H9 (cell line): ENCODE measurements at regions not wholly inside any gene's neighbourhood (a gene's known extent, or its start where the extent isn't known, plus 50 kb on each side); places are given as distances from the start of the nearest gene placed in this dataset.
"Not testable (repeated sequence)": the region's sequence is repeated elsewhere in the genome, so short reads cannot be mapped to it uniquely, and the experiment has no call there.

Experiments used
- DNase-seq: peaks from one replicate; pipeline ENCODE4 v3.0.0-alpha.2; 2017
- H2AFZ ChIP-seq: one replicate; pipeline ENCODE4 v1.6.1; 2013; ENCODE audit warnings: mild to moderate bottlenecking, low read length, control low read depth, moderate library complexity
- H2AK5ac ChIP-seq: 2 replicates; pipeline ENCODE4 v1.6.1; 2013; ENCODE audit warnings: low read length, control low read depth, mixed read lengths; ENCODE audit not compliant: insufficient read length
- H2BK120ac ChIP-seq: one replicate; pipeline ENCODE4 v1.6.1; 2013; ENCODE audit warnings: low read depth, mild to moderate bottlenecking, low read length, control low read depth, inconsistent platforms; ENCODE audit not compliant: poor library complexity, severe bottlenecking
- H2BK12ac ChIP-seq: 2 replicates; pipeline ENCODE4 v1.6.1; 2013; ENCODE audit warnings: low read length, control low read depth, mixed read lengths, low read depth; ENCODE audit not compliant: insufficient read length
- H2BK15ac ChIP-seq: 2 replicates; pipeline ENCODE4 v1.6.1; 2013; ENCODE audit warnings: low read depth, low read length, control low read depth
- H2BK20ac ChIP-seq: one replicate; pipeline ENCODE4 v1.6.1; 2013; ENCODE audit warnings: low read depth, mild to moderate bottlenecking, low read length, control low read depth, inconsistent platforms; ENCODE audit not compliant: poor library complexity, severe bottlenecking
- H2BK5ac ChIP-seq: 2 replicates; pipeline ENCODE4 v1.6.1; 2013; ENCODE audit warnings: low read length, control low read depth, mixed read lengths; ENCODE audit not compliant: insufficient read length
- H3K14ac ChIP-seq: 2 replicates; pipeline ENCODE4 v1.6.1; 2013; ENCODE audit warnings: low read length, control low read depth; ENCODE audit not compliant: insufficient read depth
- H3K18ac ChIP-seq: 2 replicates; pipeline ENCODE4 v1.6.1; 2013; ENCODE audit warnings: low read depth, mild to moderate bottlenecking, mixed read lengths, low read length, control low read depth; ENCODE audit not compliant: insufficient read length
- H3K23ac ChIP-seq: 2 replicates; pipeline ENCODE4 v1.6.1; 2013; ENCODE audit warnings: low read length, control low read depth, mixed read lengths, low read depth; ENCODE audit not compliant: insufficient read length
- H3K23me2 ChIP-seq: 2 replicates; pipeline ENCODE4 v1.6.1; 2013; ENCODE audit warnings: low read depth, mild to moderate bottlenecking, mixed read lengths, low read length, control low read depth; ENCODE audit not compliant: insufficient read length, poor library complexity, severe bottlenecking
- H3K27ac ChIP-seq: 2 replicates; pipeline ENCODE4 v1.5.1; 2013; ENCODE audit warnings: low read length, control low read depth, mixed read lengths, low read depth; ENCODE audit not compliant: insufficient read length
- H3K27me3 ChIP-seq: 2 replicates; pipeline ENCODE4 v1.6.1; 2013; ENCODE audit warnings: low read length, control low read depth, inconsistent platforms; ENCODE audit not compliant: insufficient read depth
- H3K4ac ChIP-seq: 2 replicates; pipeline ENCODE4 v1.6.1; 2013; ENCODE audit warnings: low read depth, mild to moderate bottlenecking, control low read depth, inconsistent platforms, low read length, moderate library complexity
- H3K4me1 ChIP-seq: 2 replicates; pipeline ENCODE4 v1.6.1; 2013; ENCODE audit warnings: low read length, control low read depth, inconsistent platforms; ENCODE audit not compliant: insufficient read depth
- H3K4me2 ChIP-seq: 2 replicates; pipeline ENCODE4 v1.6.1; 2013; ENCODE audit warnings: low read length, control low read depth, mixed read lengths; ENCODE audit not compliant: insufficient read length, insufficient read depth
- H3K56ac ChIP-seq: 2 replicates; pipeline ENCODE4 v1.6.1; 2013; ENCODE audit warnings: low read depth, mild to moderate bottlenecking, mixed read lengths, low read length, control low read depth; ENCODE audit not compliant: insufficient read length
- H3K79me1 ChIP-seq: 2 replicates; pipeline ENCODE4 v1.6.1; 2013; ENCODE audit warnings: low read depth, mild to moderate bottlenecking, moderate library complexity, low read length, control low read depth, inconsistent platforms; ENCODE audit not compliant: insufficient read depth, poor library complexity, severe bottlenecking
- H3K79me2 ChIP-seq: 2 replicates; pipeline ENCODE4 v1.6.1; 2013; ENCODE audit warnings: low read length, control low read depth, inconsistent platforms; ENCODE audit not compliant: insufficient read depth
- H3K9ac ChIP-seq: 2 replicates; pipeline ENCODE4 v1.6.1; 2013; ENCODE audit warnings: low read length, control low read depth, mixed read lengths; ENCODE audit not compliant: insufficient read length; ENCODE audit errors: extremely low read depth
- H3K9me3 ChIP-seq: one replicate; pipeline ENCODE4 v1.6.1; 2013; ENCODE audit warnings: low read depth, low read length, inconsistent platforms; ENCODE audit not compliant: control insufficient read depth
- H3T11ph ChIP-seq: one replicate; pipeline ENCODE4 v1.6.1; 2013; ENCODE audit warnings: mild to moderate bottlenecking, low read length, control low read depth, inconsistent platforms
- H4K20me1 ChIP-seq: one replicate; pipeline ENCODE4 v1.6.1; 2013; ENCODE audit not compliant: control insufficient read depth, insufficient read length, insufficient read depth
- H4K5ac ChIP-seq: 2 replicates; pipeline ENCODE4 v1.6.1; 2013; ENCODE audit warnings: low read depth, mild to moderate bottlenecking, mixed read lengths, low read length, control low read depth; ENCODE audit not compliant: insufficient read length
- H4K8ac ChIP-seq: replicated peaks from 2 replicates; pipeline ENCODE4 v1.6.1; 2013; ENCODE audit warnings: low read length, control low read depth, mixed read lengths, low read depth; ENCODE audit not compliant: insufficient read length
- H4K91ac ChIP-seq: 2 replicates; pipeline ENCODE4 v1.6.1; 2013; ENCODE audit warnings: low read depth, mild to moderate bottlenecking, moderate library complexity, mixed read lengths, low read length, control low read depth; ENCODE audit not compliant: insufficient read length
- H3K27ac Mint-ChIP-seq, 3 experiments: 2 replicates in 2 of 3; 3 replicates in 1 of 3; pipeline ENCODE4 v1.8.0; 2020 to 2021; ENCODE audit warnings: mixed read lengths in 3 of 3, mild to moderate bottlenecking in 1 of 3, moderate library complexity in 1 of 3
- H3K27me3 Mint-ChIP-seq: 2 replicates; pipeline ENCODE4 v1.8.0; 2021; ENCODE audit warnings: low read depth, mild to moderate bottlenecking, moderate library complexity, mixed read lengths
- H3K36me3 Mint-ChIP-seq, 3 experiments: 2 replicates in 2 of 3; 3 replicates in 1 of 3; pipeline ENCODE4 v1.8.0; 2020 to 2021; ENCODE audit warnings: low read depth in 3 of 3, mixed read lengths in 3 of 3; ENCODE audit not compliant: insufficient read depth in 1 of 3
- H3K4me1 Mint-ChIP-seq, 2 experiments: 2 replicates each; pipeline ENCODE4 v1.8.0; 2020; ENCODE audit warnings: mixed read lengths in 2 of 2
- H3K4me3 Mint-ChIP-seq, 2 experiments: 2 replicates in 1 of 2; 3 replicates in 1 of 2; pipeline ENCODE4 v1.8.0; 2020 to 2021; ENCODE audit warnings: mild to moderate bottlenecking in 2 of 2, mixed read lengths in 2 of 2, moderate library complexity in 1 of 2
- H3K9me3 Mint-ChIP-seq, 2 experiments: 2 replicates in 1 of 2; 3 replicates in 1 of 2; pipeline ENCODE4 v1.8.0; 2020; ENCODE audit warnings: mild to moderate bottlenecking in 2 of 2, mixed read lengths in 2 of 2, moderate library complexity in 1 of 2
- CTCF ChIP-seq: fragments of 200-600 bp; sonication (generic); conservative IDR thresholded peaks from 3 replicates; pipeline ENCODE4 v1.8.0; 2021; ENCODE audit warnings: antibody characterized with exemption, mild to moderate bottlenecking
- WGBS: extraction: QIAGEN DNeasy Blood & Tissue Kit; methylation state at CpG from one replicate; pipeline ENCODE4 v1.1.7; 2013; ENCODE audit warnings: missing lambda C conversion rate, low lambda C conversion rate, mixed read lengths; ENCODE audit not compliant: insufficient read length; ENCODE audit errors: extremely low coverage; 5-methylcytosine and 5-hydroxymethylcytosine counted together

- H3K27me3 Mint-ChIP-seq, result no peaks in the 10 kb centered on the region
- Histone ChIP-seq H2AFZ (no peak overlapping the region), H3K56ac (no peak overlapping the region), H4K91ac (no peak overlapping the region), H3K18ac (no peak overlapping the region), H3K4ac (no peak overlapping the region), H3T11ph (no peak overlapping the region), H4K20me1 (no peaks in the 10 kb centered on the region), H2BK20ac (no peak overlapping the region), H2BK5ac (no peak overlapping the region), H3K79me1 (no peaks in the 10 kb centered on the region), H3K4me1 (no peaks in the 10 kb centered on the region), H4K5ac (no peak overlapping the region), H2BK15ac (no peak overlapping the region), H3K9me3 (no peaks in the 10 kb centered on the region), H2BK120ac (no peak overlapping the region), H2BK12ac (no peak overlapping the region), H3K23ac (no peak overlapping the region), H3K27me3 (no peaks in the 10 kb centered on the region), H2AK5ac (no peak overlapping the region), H3K79me2 (no peaks in the 10 kb centered on the region), H3K27ac (no peak overlapping the region), H4K8ac (no peak overlapping the region), H3K4me2 (no peak overlapping the region), H3K23me2 (no peaks in the 10 kb centered on the region), H3K9ac (no peak overlapping the region), H3K14ac (no peak overlapping the region)
- H3K27ac Mint-ChIP-seq, result no peak overlapping the region
- H3K9me3 Mint-ChIP-seq, result peaks cover 9 to 10% of the 10 kb centered on the region in 2 experiments
- no peak for TF ChIP-seq CTCF
- DNase-seq, result no peak
- no CpG with 5 or more reads among the region's 2 CpGs for WGBS
- H3K4me1 Mint-ChIP-seq, result no peaks in the 10 kb centered on the region
- no peak overlapping the region for H3K4me3 Mint-ChIP-seq
- peaks cover 4 to 10% (median 5%) of the 10 kb centered on the region in 3 experiments; a peak in 6 of 7 replicates for H3K36me3 Mint-ChIP-seq
Measured at GRCh38 chr9:103355000-103355399, 359.9 kb downstream of the CYLC2 start.

DNA sequence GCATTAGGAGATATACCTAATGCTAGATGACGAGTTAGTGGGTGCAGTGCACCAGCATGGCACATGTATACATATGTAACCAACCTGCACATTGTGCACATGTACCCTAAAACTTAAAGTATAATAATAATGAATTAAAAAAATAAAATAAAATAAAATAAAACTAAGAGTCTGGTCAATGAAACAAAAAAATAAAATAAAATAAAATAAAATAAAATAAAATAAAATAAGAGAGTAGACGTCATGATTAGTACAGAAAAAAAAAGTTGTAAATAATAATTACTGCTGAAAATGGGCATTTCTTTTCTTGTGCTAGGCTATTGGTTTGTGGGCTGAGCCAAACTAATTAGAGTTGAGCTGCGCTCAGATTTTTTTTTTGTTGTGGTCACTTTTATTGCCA, 362.8 kb downstream of the CYLC2 start:
- not testable (repeated sequence) for H4K5ac ChIP-seq, H3K4me1 ChIP-seq, H3K18ac ChIP-seq, H3K27me3 ChIP-seq, H2BK5ac ChIP-seq, H2BK20ac ChIP-seq, H2AFZ ChIP-seq, H4K20me1 ChIP-seq, H4K91ac ChIP-seq, H2BK12ac ChIP-seq, H3K56ac ChIP-seq, H3K9ac ChIP-seq, H2BK120ac ChIP-seq, H3K23ac ChIP-seq, H3K23me2 ChIP-seq, H4K8ac ChIP-seq, H3K4me3 Mint-ChIP-seq, H3K4me1 Mint-ChIP-seq, H3K27me3 Mint-ChIP-seq, H3K27ac Mint-ChIP-seq, H2BK15ac ChIP-seq, H2AK5ac ChIP-seq, H3K79me1 ChIP-seq, H3K27ac ChIP-seq, H3K14ac ChIP-seq, H3K9me3 ChIP-seq, H3K79me2 ChIP-seq, DNase-seq, H3T11ph ChIP-seq, H3K4me2 ChIP-seq, H3K4ac ChIP-seq
- Mint-ChIP-seq H3K36me3 (peaks cover 4 to 10% (median 5%) of the 10 kb centered on the region in 3 experiments; a peak in 6 of 7 replicates), H3K9me3 (peaks cover 9 to 10% of the 10 kb centered on the region in 2 experiments)
- no CpG with 5 or more reads among the region's 3 CpGs for WGBS
